ENCODE measurements at regions not wholly inside any gene's neighbourhood (a gene's known extent, or its start where the extent isn't known, plus 50 kb on each side); places are given as distances from the start of the nearest gene placed in this dataset.

- TF ChIP-seq REST (tag by site-specific recombination; IDR thresholded peaks at IDR 0.05) (no peak), ZNF48 (tag by site-specific recombination; IDR thresholded peaks at IDR 0.05) (no peak), ZNF174 (tag by site-specific recombination; IDR thresholded peaks at IDR 0.05) (no peak), ZNF521 (tag by site-specific recombination; IDR thresholded peaks at IDR 0.05) (no peak), ZNF585B (tag by site-specific recombination; IDR thresholded peaks at IDR 0.05) (no peak)
These were observed 202.1 kb downstream of the NXNL2 start (continued) for GRCh38 chr9:88737031-88737430.

- Histone ChIP-seq H3K36me3 (ENCODE audit: control insufficient read depth in 2 of 2, insufficient read depth in 1 of 2, low read length in 2 of 2) (no peaks in the 10 kb centered on the region), H3K9me3 (ENCODE audit: control insufficient read depth, insufficient read depth, low read depth, low read length) (no peaks in the 10 kb centered on the region), H3K4me3 (ENCODE audit: low read depth, low read length) (no peak overlapping the region), H3K4me1 (ENCODE audit: control insufficient read depth, insufficient read depth, low read length) (0 out of 2 replicates have a peak, but pooled peaks cover 3% of the 10 kb centered on the region), H3K27ac (ENCODE audit: extremely low read depth, low read depth, low read length) (no peak overlapping the region)
- ChIA-PET CTCF (no interaction called here), POLR2A (no interaction called here)
- TF ChIP-seq ZNF48 (tag by site-specific recombination; IDR thresholded peaks at IDR 0.05) (no peak), PRDM1 (tag by site-specific recombination; IDR thresholded peaks at IDR 0.05) (no peak), KLF9 (tag by site-specific recombination; IDR thresholded peaks at IDR 0.05; ENCODE audit: low read depth) (no peak), ZNF776 (tag by site-specific recombination; IDR thresholded peaks at IDR 0.05; ENCODE audit: borderline replicate concordance) (no peak), ZNF518A (tag by site-specific recombination; conservative IDR thresholded peaks at IDR 0.05; ENCODE audit: low read depth) (no peak), PRDM4 (tag by site-specific recombination; IDR thresholded peaks at IDR 0.05) (no peak), TSHZ1 (tag by site-specific recombination; IDR thresholded peaks at IDR 0.05; ENCODE audit: borderline replicate concordance) (no peak), REST (tag by site-specific recombination; IDR thresholded peaks at IDR 0.05) (no peak), HOXD13 (CRISPR knock-in tag; IDR thresholded peaks at IDR 0.05; ENCODE audit: borderline replicate concordance) (no peak), ZNF157 (tag by site-specific recombination; IDR thresholded peaks at IDR 0.05) (no peak), ZFHX2 (tag by site-specific recombination; conservative IDR thresholded peaks at IDR 0.05) (no peak), HOXC10 (CRISPR knock-in tag; IDR thresholded peaks at IDR 0.05) (no peak), ZSCAN16 (tag by site-specific recombination; IDR thresholded peaks at IDR 0.05) (no peak), ZNF521 (tag by site-specific recombination; IDR thresholded peaks at IDR 0.05) (no peak)
These were observed 202.9 kb downstream of the NXNL2 start for GRCh38 chr9:88737876-88738275.
